ENCODE measurements at regions not wholly inside any gene's neighbourhood (a gene's known extent, or its start where the extent isn't known, plus 50 kb on each side); places are given as distances from the start of the nearest gene placed in this dataset.

GRCh38 chr15:46703020-46703861 lies 1014.1 kb upstream of the SEMA6D start:
- no peaks in the 10 kb centered on the region for H3K4me1 ChIP-seq
- no peak for DNase-seq
- H3K36me3 ChIP-seq (replicated peaks in 1 of 2; ENCODE audit: insufficient read depth in 1 of 2, low read depth in 2 of 2), result no peaks in the 10 kb centered on the region
- WGBS, 2 donors, result 58 to 73% methylated on average over 9 of the region's 9 CpGs
- intact Hi-C loops (cut with DNase I), result no loop called here
- TF ChIP-seq POLR2A (IDR thresholded peaks at IDR 0.05) (no peak), CTCF (IDR thresholded peaks at IDR 0.05) (no peak)
- no peaks in the 10 kb centered on the region for H3K9me3 ChIP-seq
- no peaks in the 10 kb centered on the region for H3K27me3 ChIP-seq
- ATAC-seq, result no peak
- no peak overlapping the region for H3K4me3 ChIP-seq
- H3K27ac ChIP-seq, result no peak overlapping the region

- WGBS, 2 donors, result 48 to 58% methylated on average over 2 of the region's 2 CpGs
- TF ChIP-seq CTCF (IDR thresholded peaks at IDR 0.05) (no peak), POLR2A (IDR thresholded peaks at IDR 0.05) (no peak)
- H3K9me3 ChIP-seq, result no peaks in the 10 kb centered on the region
- no peak overlapping the region for H3K4me3 ChIP-seq
- H3K27ac ChIP-seq, result no peak overlapping the region
- DNase-seq, result no peak
- H3K4me1 ChIP-seq, result no peaks in the 10 kb centered on the region
- no peaks in the 10 kb centered on the region for H3K36me3 ChIP-seq (replicated peaks in 1 of 2; ENCODE audit: insufficient read depth in 1 of 2, low read depth in 2 of 2)
- no peaks in the 10 kb centered on the region for H3K27me3 ChIP-seq
- intact Hi-C loops (cut with DNase I), result no loop called here
- no peak for ATAC-seq
Measured at GRCh38 chr15:46703871-46704637, 1013.3 kb upstream of the SEMA6D start.

- 65 to 67% methylated on average over 1 of the region's 1 CpG for WGBS, 2 donors
Measured at GRCh38 chr15:46707452-46707851, 1009.9 kb upstream of the SEMA6D start.

GRCh38 chr15:46708226-46708625 lies 1009.1 kb upstream of the SEMA6D start:
- DNase-seq, result no peak
- 47 to 66% methylated on average over 3 of the region's 3 CpGs for WGBS, 2 donors
- no peaks in the 10 kb centered on the region for H3K36me3 ChIP-seq (replicated peaks in 1 of 2; ENCODE audit: insufficient read depth in 1 of 2, low read depth in 2 of 2)
- no peak overlapping the region for H3K27ac ChIP-seq
- no peaks in the 10 kb centered on the region for H3K27me3 ChIP-seq
- intact Hi-C loops (cut with DNase I), result no loop called here
- no peak overlapping the region for H3K4me3 ChIP-seq
- ATAC-seq, result no peak
- H3K9me3 ChIP-seq, result no peaks in the 10 kb centered on the region
- H3K4me1 ChIP-seq, result no peaks in the 10 kb centered on the region
- no peak for TF ChIP-seq POLR2A (IDR thresholded peaks at IDR 0.05)
- no peak for TF ChIP-seq CTCF (IDR thresholded peaks at IDR 0.05)

More at GRCh38 chr15:46707452-46707851, 1009.9 kb upstream of the SEMA6D start:
- Histone ChIP-seq H3K4me3 (no peak overlapping the region), H3K27ac (no peak overlapping the region), H3K4me1 (no peaks in the 10 kb centered on the region), H3K36me3 (replicated peaks in 1 of 2; ENCODE audit: insufficient read depth in 1 of 2, low read depth in 2 of 2) (no peaks in the 10 kb centered on the region), H3K27me3 (no peaks in the 10 kb centered on the region), H3K9me3 (no peaks in the 10 kb centered on the region)
- ATAC-seq (no peak), DNase-seq (no peak)
- TF ChIP-seq POLR2A (IDR thresholded peaks at IDR 0.05) (no peak), CTCF (IDR thresholded peaks at IDR 0.05) (no peak)
- intact Hi-C loops (cut with DNase I), result no loop called here

Measured in body of pancreas (tissue), 4 donors.